OCI-LY7 (cell line): ENCODE measurements at regions not wholly inside any gene's neighbourhood (a gene's known extent, or its start where the extent isn't known, plus 50 kb on each side); places are given as distances from the start of the nearest gene placed in this dataset.

Experiments
- BruUV-seq: library from RNA; stranded (reverse); fragments of 400-500 nt; replicated peaks from 2 replicates; lab custom pipeline; 2021; lab: Mats Ljungman, UMichigan
- CTCF ChIA-PET: fragments of 300-600 bp; sonication (Branson Sonifier 250); formaldehyde crosslinking; loops from one replicate; lab custom pipeline; 2022; ENCODE audit warnings: antibody characterized with exemption; ENCODE audit not compliant: unreplicated experiment; lab: Charles Lee
- POLR2A ChIA-PET: fragments of 300-600 bp; sonication (Branson Sonifier 250); formaldehyde crosslinking; loops from one replicate; lab custom pipeline; 2022; ENCODE audit warnings: antibody characterized with exemption; lab: Charles Lee
- DNase-seq: peaks from one replicate; pipeline ENCODE4 v3.0.0-alpha.2; 2015; ENCODE audit warnings: low spot score
- H2AFZ ChIP-seq: fragments of 200-600 bp; sonication (generic), shearing (Covaris generic); 2 replicates; pipeline ENCODE4 v1.6.1; 2014; ENCODE audit warnings: mild to moderate bottlenecking, antibody characterized with exemption, low read length, moderate library complexity
- H3K27ac ChIP-seq: fragments of 200-600 bp; sonication (generic); 2 replicates; pipeline ENCODE4 v1.5.1; 2014; ENCODE audit warnings: mixed run types, low read depth, mild to moderate bottlenecking, moderate library complexity, low read length, inconsistent platforms; ENCODE audit not compliant: poor library complexity, severe bottlenecking
- H3K36me3 ChIP-seq: fragments of 200-600 bp; sonication (generic); 2 replicates; pipeline ENCODE4 v1.6.1; 2014; ENCODE audit warnings: mild to moderate bottlenecking, antibody characterized with exemption, low read length, moderate library complexity, mixed read lengths; ENCODE audit not compliant: insufficient read depth
- H3K4me1 ChIP-seq: fragments of 200-600 bp; sonication (generic); 2 replicates; pipeline ENCODE4 v1.5.1; 2014; ENCODE audit warnings: mild to moderate bottlenecking, low read length; ENCODE audit not compliant: insufficient read depth, poor library complexity, severe bottlenecking
- H3K4me2 ChIP-seq: fragments of 200-600 bp; sonication (generic); 2 replicates; pipeline ENCODE4 v1.6.1; 2014; ENCODE audit warnings: mild to moderate bottlenecking, low read length
- H3K4me3 ChIP-seq: fragments of 200-600 bp; sonication (generic); 2 replicates; pipeline ENCODE4 v1.5.1; 2014; ENCODE audit warnings: mild to moderate bottlenecking, low read depth, low read length; ENCODE audit not compliant: poor library complexity, severe bottlenecking
- H3K79me2 ChIP-seq: fragments of 200-600 bp; sonication (generic); 2 replicates; pipeline ENCODE4 v1.6.1; 2016; ENCODE audit warnings: low read depth, mild to moderate bottlenecking, low read length, moderate library complexity, mixed read lengths; ENCODE audit not compliant: insufficient read depth
- H3K9me2 ChIP-seq: fragments of 200-600 bp; sonication (generic); 2 replicates; pipeline ENCODE4 v1.6.1; 2016; ENCODE audit warnings: mild to moderate bottlenecking, low read length, mixed read lengths; ENCODE audit not compliant: insufficient read depth
- H3K9me3 ChIP-seq: fragments of 200-600 bp; sonication (generic); 2 replicates; pipeline ENCODE4 v1.6.1; 2014; ENCODE audit warnings: mild to moderate bottlenecking, mixed run types, low read length, mixed read lengths
- H4K20me1 ChIP-seq: fragments of 200-600 bp; sonication (generic); 2 replicates; pipeline ENCODE4 v1.6.1; 2014; ENCODE audit warnings: mild to moderate bottlenecking, antibody characterized with exemption, low read length, moderate library complexity, mixed read lengths; ENCODE audit not compliant: insufficient read depth
- EZH2phosphoT487 ChIP-seq: fragments of 200-600 bp; sonication (generic); IDR thresholded peaks from 2 replicates; pipeline ENCODE4 v1.6.1; 2018; ENCODE audit warnings: low read depth, borderline replicate concordance, mild to moderate bottlenecking, mixed run types, antibody characterized with exemption, low read length, moderate library complexity, mixed read lengths
- intact Hi-C: fragments of 100-400 bp; cut with micrococcal nuclease; formaldehyde crosslinking; loops from one replicate; pipeline ENCODE4 v1.10.0; 2022; ENCODE audit not compliant: unreplicated experiment
- TF ChIP-seq, protein P1 (sequence below): fragments of 200-600 bp; sonication (generic); conservative IDR thresholded peaks from 2 replicates; pipeline ENCODE4 v1.5.1; 2014; ENCODE audit warnings: mild to moderate bottlenecking, antibody characterized with exemption, low read length, moderate library complexity, mixed read lengths

DNA sequence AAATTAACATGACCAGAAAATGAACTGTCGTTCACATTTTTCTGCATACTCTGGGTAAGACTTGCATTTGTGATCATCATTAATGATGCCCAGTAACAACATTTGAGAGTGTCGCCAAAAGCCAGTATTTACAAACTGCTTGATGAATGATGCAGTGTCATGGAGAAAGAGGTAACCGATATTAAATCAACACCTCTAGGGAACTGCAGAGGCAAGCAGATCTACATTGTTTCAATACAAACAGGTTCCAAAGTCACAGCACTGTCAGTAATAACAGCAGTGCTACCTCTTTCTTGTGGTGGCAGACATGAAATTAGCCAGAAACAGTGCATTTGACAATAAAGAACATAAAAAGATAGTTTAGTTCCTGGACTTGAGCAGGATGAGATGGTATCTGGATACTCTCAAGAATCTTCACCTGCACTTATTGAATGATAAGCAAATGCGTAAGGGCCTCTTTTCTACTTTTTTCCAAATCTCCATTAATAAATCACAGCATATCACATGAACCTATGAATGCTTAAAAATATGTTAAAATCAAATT is 456.6 kb downstream of the ARHGEF28 start:
- no peaks in the 10 kb centered on the region for H4K20me1 ChIP-seq
- BruUV-seq, result no TSS peak
- intact Hi-C loops, result no loop called here
- H3K36me3 ChIP-seq, result no peaks in the 10 kb centered on the region
- H3K9me3 ChIP-seq, result no peaks in the 10 kb centered on the region
- H3K27ac ChIP-seq, result no peak overlapping the region
- no peak overlapping the region for H2AFZ ChIP-seq
- no peaks in the 10 kb centered on the region for H3K4me1 ChIP-seq
- ChIA-PET POLR2A (no interaction called here), CTCF (no interaction called here)
- no peak overlapping the region for H3K4me2 ChIP-seq
- TF ChIP-seq, protein P1, sequence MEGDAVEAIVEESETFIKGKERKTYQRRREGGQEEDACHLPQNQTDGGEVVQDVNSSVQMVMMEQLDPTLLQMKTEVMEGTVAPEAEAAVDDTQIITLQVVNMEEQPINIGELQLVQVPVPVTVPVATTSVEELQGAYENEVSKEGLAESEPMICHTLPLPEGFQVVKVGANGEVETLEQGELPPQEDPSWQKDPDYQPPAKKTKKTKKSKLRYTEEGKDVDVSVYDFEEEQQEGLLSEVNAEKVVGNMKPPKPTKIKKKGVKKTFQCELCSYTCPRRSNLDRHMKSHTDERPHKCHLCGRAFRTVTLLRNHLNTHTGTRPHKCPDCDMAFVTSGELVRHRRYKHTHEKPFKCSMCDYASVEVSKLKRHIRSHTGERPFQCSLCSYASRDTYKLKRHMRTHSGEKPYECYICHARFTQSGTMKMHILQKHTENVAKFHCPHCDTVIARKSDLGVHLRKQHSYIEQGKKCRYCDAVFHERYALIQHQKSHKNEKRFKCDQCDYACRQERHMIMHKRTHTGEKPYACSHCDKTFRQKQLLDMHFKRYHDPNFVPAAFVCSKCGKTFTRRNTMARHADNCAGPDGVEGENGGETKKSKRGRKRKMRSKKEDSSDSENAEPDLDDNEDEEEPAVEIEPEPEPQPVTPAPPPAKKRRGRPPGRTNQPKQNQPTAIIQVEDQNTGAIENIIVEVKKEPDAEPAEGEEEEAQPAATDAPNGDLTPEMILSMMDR, result no peak
- TF ChIP-seq EZH2phosphoT487, result no peak
- no peaks in the 10 kb centered on the region for H3K9me2 ChIP-seq
- no peak overlapping the region for H3K4me3 ChIP-seq
- H3K79me2 ChIP-seq, result no peaks in the 10 kb centered on the region
- DNase-seq, result no peak

DNA sequence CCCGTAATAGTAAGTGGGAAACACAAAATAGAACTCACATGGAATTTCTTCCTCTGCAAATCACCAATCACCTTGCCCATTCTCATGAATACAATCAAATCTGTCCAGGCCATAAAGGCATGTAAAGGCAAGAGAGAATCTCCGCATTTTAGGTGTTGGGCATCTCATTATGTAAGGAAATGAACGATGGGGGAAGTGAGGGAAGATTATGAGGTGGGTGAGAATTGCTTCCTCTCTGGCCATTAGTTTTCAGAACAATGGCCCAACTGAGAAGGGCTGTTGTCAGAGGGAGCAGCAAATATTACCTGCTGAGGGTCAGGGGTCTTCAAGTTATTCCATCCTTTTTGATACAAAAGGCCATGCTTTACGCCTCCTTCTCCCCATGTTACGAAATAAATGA is 455.1 kb downstream of the ARHGEF28 start:
- Histone ChIP-seq H4K20me1 (no peaks in the 10 kb centered on the region), H3K9me2 (no peaks in the 10 kb centered on the region), H3K27ac (no peak overlapping the region), H3K36me3 (no peaks in the 10 kb centered on the region), H2AFZ (no peak overlapping the region), H3K79me2 (no peaks in the 10 kb centered on the region), H3K4me2 (no peak overlapping the region), H3K4me1 (no peaks in the 10 kb centered on the region), H3K9me3 (no peaks in the 10 kb centered on the region), H3K4me3 (no peak overlapping the region)
- POLR2A ChIA-PET, result no interaction called here
- CTCF ChIA-PET, result no interaction called here
- intact Hi-C loops, result no loop called here
- BruUV-seq, result no TSS peak
- no peak for DNase-seq
- no peak for TF ChIP-seq EZH2phosphoT487
- TF ChIP-seq, protein P1, result no peak

DNA sequence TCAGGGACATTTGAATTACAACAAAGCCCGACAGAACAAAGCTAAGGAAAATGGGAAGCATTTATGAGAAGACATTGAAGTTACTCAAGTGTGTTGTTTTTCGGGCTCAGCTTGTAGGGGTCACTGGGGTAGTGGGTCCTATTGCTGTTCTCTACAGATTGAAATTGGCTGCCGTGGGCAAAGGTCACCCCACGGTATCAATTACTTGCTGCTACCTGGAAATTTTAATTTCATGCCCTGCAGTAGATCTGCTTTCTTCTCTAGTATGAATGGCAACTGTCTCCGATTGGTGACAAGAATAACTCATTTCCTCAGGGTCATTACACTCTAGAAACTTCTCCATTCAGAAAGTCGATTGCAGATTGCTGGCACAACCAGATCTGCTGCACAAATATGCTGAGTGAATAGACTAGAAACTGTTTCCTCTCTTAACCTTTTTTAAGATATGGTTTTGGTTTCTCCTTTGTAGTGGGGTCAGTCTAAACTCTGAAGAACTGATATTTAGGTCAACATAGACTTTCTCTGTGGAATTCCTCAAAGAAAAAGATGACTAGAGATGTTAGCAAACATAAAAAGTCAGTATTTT is 454.1 kb downstream of the ARHGEF28 start:
- no peaks in the 10 kb centered on the region for H3K79me2 ChIP-seq
- ChIA-PET CTCF (no interaction called here), POLR2A (no interaction called here)
- BruUV-seq, result no TSS peak
- H3K9me3 ChIP-seq, result no peaks in the 10 kb centered on the region
- TF ChIP-seq EZH2phosphoT487, result no peak
- TF ChIP-seq, protein P1, result no peak
- no peak overlapping the region for H3K4me2 ChIP-seq
- no peak overlapping the region for H2AFZ ChIP-seq
- no peaks in the 10 kb centered on the region for H4K20me1 ChIP-seq
- H3K4me3 ChIP-seq, result no peak overlapping the region
- H3K4me1 ChIP-seq, result no peaks in the 10 kb centered on the region
- no peak for DNase-seq
- H3K9me2 ChIP-seq, result no peaks in the 10 kb centered on the region
- H3K27ac ChIP-seq, result no peak overlapping the region
- intact Hi-C loops, result no loop called here
- no peaks in the 10 kb centered on the region for H3K36me3 ChIP-seq
